IPS-NIHi11 (cell line): ENCODE measurements at regions not wholly inside any gene's neighbourhood (a gene's known extent, or its start where the extent isn't known, plus 50 kb on each side); places are given as distances from the start of the nearest gene placed in this dataset.
"Not testable (repeated sequence)": the region's sequence is repeated elsewhere in the genome, so short reads cannot be mapped to it uniquely, and the experiment has no call there.

Experiments used
- DNase-seq: peaks from one replicate; pipeline ENCODE4 v3.0.0; 2012; ENCODE audit warnings: mixed read lengths, low spot score

DNA sequence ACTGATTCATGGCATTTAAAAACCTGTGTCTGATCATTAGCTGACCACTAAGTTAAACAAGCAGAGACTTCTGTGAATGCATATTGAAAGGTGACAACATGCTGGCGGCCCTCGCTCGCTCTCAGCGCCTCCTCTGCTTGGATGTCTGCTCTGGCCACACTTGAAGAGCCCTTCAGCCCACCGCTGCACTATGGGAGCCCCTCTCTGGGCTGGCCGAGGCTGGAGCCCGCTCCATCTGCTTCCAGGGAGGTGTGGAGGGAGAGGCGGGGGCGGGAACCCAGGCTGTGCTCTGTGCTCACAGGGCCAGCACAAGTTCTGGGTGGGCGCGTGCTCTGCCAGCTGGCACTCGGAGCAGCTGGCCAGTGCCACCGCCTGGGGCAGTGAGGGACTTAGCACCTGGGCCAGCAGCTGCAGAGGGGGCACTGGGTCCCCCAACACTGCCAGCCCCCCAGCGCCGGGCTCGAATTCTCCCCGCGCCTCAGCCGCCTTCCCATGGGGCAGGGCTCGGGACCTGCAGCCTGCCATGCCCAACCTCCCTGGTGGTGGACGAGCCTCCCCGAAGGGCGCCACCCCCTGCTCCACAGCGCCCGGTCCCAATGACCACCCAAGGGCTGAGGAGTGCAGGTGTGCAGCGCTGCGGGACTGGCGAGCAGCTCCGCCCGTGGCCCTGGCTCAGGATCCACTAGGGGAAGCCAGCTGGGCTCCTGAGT is 252.4 kb downstream of the ZIC4 start:
- no peak for DNase-seq

DNA sequence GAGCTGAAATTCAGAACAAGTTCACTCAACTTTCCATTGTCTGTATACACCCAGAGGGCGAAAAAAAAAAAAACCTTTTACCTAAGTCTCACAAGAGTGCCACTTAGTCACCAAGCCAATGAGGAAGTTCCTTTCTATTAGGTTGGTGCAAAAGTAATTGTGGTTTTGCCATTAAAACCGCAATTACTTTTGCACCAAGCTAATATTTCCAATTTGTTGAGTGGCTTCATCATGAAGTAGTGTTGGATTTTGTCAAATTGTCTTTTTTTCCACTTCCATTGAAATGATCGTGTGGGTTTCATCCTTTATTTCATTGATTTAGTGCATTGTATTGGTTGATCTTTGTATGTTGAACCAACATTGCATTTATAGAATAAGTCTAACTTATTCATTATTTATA is 253.9 kb downstream of the ZIC4 start:
- DNase-seq = no peak

GRCh38 chr3:147141516-147142288 is 264.6 kb downstream of the ZIC4 start:
- no peak for DNase-seq

GRCh38 chr3:147139341-147139740 is 267.0 kb downstream of the ZIC4 start:
- DNase-seq = no peak

- no peak for DNase-seq
These were observed 274.2 kb downstream of the ZIC4 start for GRCh38 chr3:147132168-147132567.

DNA sequence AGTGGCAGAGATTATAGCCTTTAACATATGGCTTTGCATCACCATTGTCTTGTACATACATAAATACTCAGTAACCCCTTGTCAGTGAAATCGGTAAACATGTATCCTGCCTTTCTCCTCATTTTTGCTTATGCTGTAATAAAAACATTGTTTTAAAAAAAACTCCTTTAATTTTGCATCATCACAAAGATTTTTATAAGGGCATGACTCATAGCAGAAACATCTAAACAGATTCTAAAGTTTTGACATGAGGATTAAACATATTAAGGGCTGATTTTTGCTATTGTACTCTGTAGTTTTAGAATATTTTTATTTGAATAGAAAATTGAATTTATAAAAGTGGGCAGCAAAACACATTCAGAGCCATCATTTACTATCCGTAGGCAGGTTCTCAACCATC is 275.9 kb downstream of the ZIC4 start:
- no peak for DNase-seq

DNA sequence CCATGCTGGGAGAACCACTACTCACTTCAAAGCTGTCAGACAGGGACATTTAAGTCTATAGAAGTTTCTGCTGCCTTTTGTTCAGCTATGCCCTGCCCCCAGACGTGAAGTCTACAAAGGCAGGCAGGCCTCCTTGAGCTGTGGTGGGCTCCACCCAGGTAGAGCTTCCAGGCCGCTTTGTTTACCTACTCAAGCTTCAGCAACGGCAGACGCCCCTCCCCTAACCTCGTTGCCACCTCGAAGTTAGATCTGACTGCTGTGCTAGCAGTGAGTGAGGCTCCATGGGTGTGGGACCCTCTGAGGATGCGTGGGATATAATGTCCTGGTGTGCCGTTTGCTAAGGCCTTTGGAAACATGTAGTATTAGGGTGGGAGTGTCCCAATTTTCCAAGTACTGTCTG is 276.7 kb downstream of the ZIC4 start:
- DNase-seq = no peak

GRCh38 chr3:147122350-147122749 is 284.0 kb downstream of the ZIC4 start:
- no peak for DNase-seq

DNA sequence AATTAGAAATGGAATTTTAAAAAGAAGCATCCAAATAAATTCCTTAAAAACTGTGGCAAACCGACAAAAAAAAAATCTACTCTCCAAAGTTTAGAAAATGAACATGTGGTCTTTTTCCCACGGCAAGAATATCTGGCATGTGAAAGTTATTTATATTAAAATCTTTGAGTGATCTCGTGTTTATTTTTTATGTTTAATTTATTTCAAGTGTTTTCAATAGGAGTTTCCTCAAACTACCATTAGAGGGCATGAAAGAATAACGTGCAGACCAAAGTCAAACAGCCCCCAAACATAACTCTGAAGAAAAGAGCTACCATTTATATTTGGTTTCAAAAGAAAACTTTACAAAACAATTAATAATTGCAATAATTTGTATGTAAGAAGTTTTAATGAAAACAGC is 286.4 kb downstream of the ZIC4 start:
- DNase-seq = peak; percentile 18

DNA sequence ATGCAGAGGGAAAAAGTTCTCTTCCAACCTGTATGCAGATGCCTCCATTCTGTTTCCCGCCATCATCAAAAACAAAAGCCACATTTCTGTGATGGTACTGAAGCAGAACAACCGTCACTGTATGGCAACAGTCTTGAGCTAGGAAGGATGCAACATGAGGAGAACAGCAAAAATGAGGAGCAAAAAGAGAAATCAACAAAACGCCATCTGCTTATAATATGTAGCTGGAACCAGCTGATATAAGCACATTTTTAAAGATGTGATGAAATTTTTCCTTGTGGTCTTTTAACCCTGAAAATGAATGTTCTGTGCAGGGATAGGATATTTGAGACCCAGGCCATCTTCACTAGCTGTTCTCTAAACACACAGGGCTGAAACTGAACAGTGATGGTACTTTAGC is 287.0 kb downstream of the ZIC4 start:
- DNase-seq = no peak

DNA sequence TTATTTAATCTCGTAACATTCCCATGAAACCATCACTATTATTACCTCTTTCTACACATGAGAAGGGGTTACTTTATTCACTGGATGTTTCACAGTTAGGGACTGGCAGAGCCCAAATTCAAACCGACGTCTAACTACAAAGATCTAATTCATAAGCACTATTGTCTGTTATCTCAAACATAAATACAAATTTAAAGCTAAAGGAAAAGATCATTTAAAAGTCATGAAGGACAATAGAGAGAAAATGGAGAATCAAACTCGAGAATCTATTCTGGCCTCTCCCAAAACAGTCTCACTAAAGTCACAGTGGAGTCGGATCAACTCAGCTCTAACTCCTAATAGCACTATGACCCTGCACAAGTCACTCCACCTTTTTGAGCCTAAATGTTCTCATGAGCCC is 287.7 kb downstream of the ZIC4 start:
- DNase-seq = no peak

DNA sequence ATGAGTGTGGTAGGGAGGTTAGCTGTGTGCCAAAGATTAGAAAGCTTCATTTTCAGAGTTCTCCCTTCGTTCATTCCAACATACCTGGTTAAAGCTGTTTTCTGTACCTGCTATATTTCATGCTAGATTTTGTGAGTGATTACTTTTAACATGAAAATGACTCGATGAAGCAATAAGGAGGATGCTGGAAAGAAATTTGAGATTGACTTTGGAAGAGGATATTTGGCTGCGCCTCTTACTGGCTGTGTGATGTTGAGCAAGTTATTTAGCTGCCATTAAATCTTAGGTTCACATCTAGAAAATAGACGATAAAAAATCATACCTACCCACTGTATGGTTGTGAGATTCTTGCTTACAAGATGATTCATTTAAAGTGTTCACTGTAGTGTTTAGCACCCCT is 288.7 kb downstream of the ZIC4 start:
- DNase-seq = no peak

DNA sequence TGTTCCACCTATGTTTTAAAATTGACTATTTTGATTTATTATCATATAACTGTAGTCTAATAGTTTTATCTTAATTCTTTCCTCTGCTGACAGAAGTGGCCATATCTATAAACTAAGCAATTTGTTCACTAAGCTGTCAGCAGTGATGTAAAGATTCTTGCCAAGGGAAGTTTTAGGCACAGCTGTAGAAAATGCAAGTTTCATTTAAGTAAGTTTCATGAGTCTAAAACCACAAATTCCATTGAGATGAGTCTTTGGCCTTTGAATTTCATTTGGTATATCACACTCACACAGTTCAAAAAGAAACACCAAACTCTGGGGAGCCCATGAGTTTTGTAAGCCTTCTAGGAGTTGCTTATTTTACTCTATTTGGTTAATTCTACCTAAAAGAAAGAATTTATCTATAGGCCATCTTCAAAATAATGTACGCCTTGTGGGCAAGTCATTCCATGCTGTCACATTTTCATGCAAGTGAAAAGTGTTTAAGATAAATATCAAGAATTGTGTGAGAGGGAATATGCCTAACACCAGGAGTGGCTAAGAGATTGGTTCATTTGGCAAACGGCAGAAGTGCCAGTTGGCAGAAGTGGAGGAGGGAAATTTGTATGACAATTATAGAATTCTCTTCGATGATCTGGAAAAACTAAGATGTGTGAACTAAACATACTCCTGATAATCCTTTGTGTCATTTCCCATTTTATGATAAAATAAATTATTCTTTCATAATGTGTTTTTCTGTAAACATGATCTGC is 292.9 kb downstream of the ZIC4 start:
- no peak for DNase-seq

- DNase-seq = no peak
These were observed 307.3 kb downstream of the ZIC4 start for GRCh38 chr3:147099076-147099475.

- no peak for DNase-seq
These were observed 315.9 kb downstream of the ZIC4 start for GRCh38 chr3:147090461-147090860.

DNA sequence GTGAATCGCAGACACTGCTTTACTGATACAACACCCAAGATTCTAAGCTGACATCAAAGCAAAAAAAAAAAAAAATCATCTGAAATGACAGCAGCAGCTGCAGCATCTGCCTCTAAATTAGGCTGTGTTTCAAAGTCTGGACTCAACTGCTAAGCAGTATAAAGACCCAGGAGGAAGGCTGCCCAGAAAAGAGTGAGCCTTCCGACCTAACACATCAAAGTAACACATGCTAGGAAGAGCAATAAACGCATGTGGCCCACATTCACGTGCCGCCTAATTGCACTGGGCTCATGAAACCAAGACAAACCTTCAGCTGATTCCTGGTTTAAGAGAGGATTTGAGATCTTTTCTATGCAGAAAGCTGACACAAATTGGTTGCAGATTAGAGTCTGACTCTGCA is 317.1 kb downstream of the ZIC4 start:
- no peak for DNase-seq

GRCh38 chr3:147059500-147059899 is 346.8 kb downstream of the ZIC4 start:
- DNase-seq = not testable (repeated sequence)

DNA sequence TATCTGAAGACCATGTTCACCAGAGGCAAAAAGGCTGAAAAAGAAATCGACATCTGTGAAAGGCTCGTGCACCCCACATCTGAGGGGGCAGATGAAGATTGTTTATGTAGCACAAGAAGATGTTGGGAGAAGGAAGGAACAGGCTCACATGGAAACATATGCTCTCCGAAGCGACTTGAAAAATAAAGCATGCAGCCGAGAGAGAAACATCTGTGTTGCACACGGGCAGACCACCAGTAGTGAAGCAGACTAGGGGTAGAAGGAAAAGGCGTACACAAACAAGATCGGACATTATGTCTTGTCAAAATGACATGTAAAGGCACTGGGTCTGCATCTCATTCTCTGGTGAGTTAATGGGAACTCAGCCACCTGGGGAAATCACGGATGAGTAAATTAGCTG is 356.5 kb downstream of the ZIC4 start:
- no peak for DNase-seq

GRCh38 chr3:147049305-147049704 is 357.0 kb downstream of the ZIC4 start:
- DNase-seq = no peak

DNA sequence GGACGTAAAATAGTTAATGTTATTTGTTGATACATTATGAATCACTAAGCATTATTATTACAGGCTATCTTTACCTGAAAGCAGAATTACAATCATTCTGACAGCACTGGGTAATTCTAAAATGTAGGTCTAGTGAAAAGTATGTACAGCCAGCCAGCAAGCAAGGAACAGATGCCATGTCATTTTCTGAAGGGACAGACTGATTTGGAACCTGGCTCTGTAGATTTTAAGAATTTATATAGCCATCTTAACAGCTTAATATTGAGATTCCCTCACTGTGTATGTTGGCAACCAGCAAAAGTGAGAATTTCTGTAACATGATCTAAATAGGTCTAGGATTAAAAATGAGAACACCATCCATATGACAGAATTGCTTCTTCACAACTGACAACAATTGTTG is 359.4 kb downstream of the ZIC4 start:
- DNase-seq = no peak

DNA sequence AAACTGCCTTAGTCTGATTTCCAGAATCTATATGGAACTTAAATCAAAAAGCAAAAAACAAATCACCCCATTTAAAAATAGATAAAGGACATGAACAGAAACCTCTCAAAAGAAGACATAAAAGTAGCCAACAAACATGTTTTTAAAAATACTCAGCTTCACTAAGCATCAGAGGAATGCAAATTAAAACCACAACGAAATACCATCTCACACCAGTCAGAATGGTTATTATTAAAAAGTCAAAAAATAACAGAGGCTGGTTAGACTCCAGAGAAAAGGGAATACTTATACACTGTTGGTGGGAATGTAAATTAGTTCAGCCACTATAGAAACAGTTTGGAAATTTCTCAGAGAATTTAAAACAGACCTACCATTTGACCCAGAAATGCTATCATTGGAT is 367.9 kb downstream of the ZIC4 start:
- no peak for DNase-seq

DNA sequence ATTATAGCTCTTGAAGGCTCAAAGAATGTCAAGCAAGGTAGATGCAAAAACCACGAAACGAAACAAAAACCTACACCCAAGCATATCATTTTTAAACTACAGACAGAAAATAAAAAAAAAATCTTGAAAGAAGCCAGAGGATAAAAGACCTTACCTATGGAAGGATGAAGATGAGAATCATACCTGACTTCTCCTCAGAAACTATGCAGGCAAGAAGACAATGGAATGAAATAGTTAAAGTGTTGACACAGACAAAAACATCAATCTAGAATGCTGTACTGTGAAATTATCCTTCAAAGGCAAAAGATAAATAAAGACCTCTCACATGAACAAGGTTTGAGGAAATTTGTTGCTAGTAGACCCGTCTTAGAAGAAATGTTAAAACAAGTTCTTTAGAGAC is 372.0 kb downstream of the ZIC4 start:
- DNase-seq = no peak

- no peak for DNase-seq
These were observed 376.1 kb downstream of the ZIC4 start for GRCh38 chr3:147030274-147030673.
